SH-SY5Y (cell line): ENCODE measurements at regions not wholly inside any gene's neighbourhood (a gene's known extent, or its start where the extent isn't known, plus 50 kb on each side); places are given as distances from the start of the nearest gene placed in this dataset.

Source experiments
- GATA2 ChIP-seq: IDR thresholded peaks from 2 replicates; pipeline ENCODE4 v1.6.1; 2011; ENCODE audit warnings: mild to moderate bottlenecking, low read depth, low read length
- GATA3 ChIP-seq: IDR thresholded peaks from 2 replicates; pipeline ENCODE4 v1.6.1; 2011; ENCODE audit warnings: low read depth, mild to moderate bottlenecking, low read length, moderate library complexity

GRCh38 chr11:37525336-37525735 lies 927.3 kb upstream of the RAG2 start:
- TF ChIP-seq GATA2 (no peak), GATA3 (no peak)
